Endothelial cell of umbilical vein (primary cell): ENCODE measurements at regions not wholly inside any gene's neighbourhood (a gene's known extent, or its start where the extent isn't known, plus 50 kb on each side); places are given as distances from the start of the nearest gene placed in this dataset.

Experiments used
- CTCF ChIP-seq, 2 donors: IDR thresholded peaks; 1 replicate in 1 of 2; 2 replicates in 1 of 2; pipeline ENCODE4 v1.5.1; 2011; ENCODE audit warnings: low read length in 2 of 2, mild to moderate bottlenecking in 2 of 2, moderate library complexity in 2 of 2, control low read depth in 1 of 2, inconsistent platforms in 1 of 2, low read depth in 1 of 2; ENCODE audit not compliant: insufficient read depth in 1 of 2; ENCODE audit errors: extremely low read depth in 1 of 2
- EZH2 ChIP-seq: IDR thresholded peaks from 2 replicates; pipeline ENCODE4 v1.6.1; 2012; ENCODE audit warnings: borderline replicate concordance, low read depth, mild to moderate bottlenecking, moderate library complexity, low read length, inconsistent platforms; ENCODE audit not compliant: severe bottlenecking
- JUN ChIP-seq: IDR thresholded peaks from 2 replicates; pipeline ENCODE4 v1.6.1; 2011; ENCODE audit warnings: borderline replicate concordance, low read depth; ENCODE audit not compliant: insufficient read length, insufficient read depth
- POLR2A ChIP-seq: IDR thresholded peaks from 2 replicates; pipeline ENCODE4 v1.6.1; 2012; ENCODE audit warnings: low read depth, mild to moderate bottlenecking, control low read depth, low read length
- POLR2AphosphoS5 ChIP-seq: IDR thresholded peaks from 2 replicates; pipeline ENCODE4 v1.6.1; 2012; ENCODE audit warnings: low read depth, mild to moderate bottlenecking, control low read depth, low read length, moderate library complexity; ENCODE audit not compliant: insufficient read depth

- TF ChIP-seq POLR2AphosphoS5 (no peak), CTCF (IDR thresholded peaks at IDR 0.05; ENCODE audit: extremely low read depth in 1 of 2, insufficient read depth in 1 of 2, low read depth in 1 of 2, low read length in 2 of 2) (no peak), EZH2 (no peak), POLR2A (no peak), JUN (no peak)
Measured at GRCh38 chr2:215604606-215605005, 168.7 kb upstream of the FN1 start.
